ENCODE measurements at regions not wholly inside any gene's neighbourhood (a gene's known extent, or its start where the extent isn't known, plus 50 kb on each side); places are given as distances from the start of the nearest gene placed in this dataset.

- no peak for TF ChIP-seq CTCF (IDR thresholded peaks at IDR 0.05; ENCODE audit: insufficient read depth, low read length)
- no peak for TF ChIP-seq POLR2AphosphoS5 (IDR thresholded peaks at IDR 0.05; ENCODE audit: low read depth)
Observed at GRCh38 chr4:181261279-181261678, 981.9 kb upstream of the TENM3 start.

Data from HL-60 (cell line).